ENCODE measurements at regions not wholly inside any gene's neighbourhood (a gene's known extent, or its start where the extent isn't known, plus 50 kb on each side); places are given as distances from the start of the nearest gene placed in this dataset.
"Not testable (repeated sequence)": the region's sequence is repeated elsewhere in the genome, so short reads cannot be mapped to it uniquely, and the experiment has no call there.

- Histone ChIP-seq H3K27me3 (replicated peaks) (no peaks in the 10 kb centered on the region), H3K36me3 (no peaks in the 10 kb centered on the region), H3K9me3 (replicated peaks) (no peaks in the 10 kb centered on the region), H3K4me3 (no peak overlapping the region), H3K27ac (no peak overlapping the region), H3K4me1 (replicated peaks) (peaks cover 62% of the 10 kb centered on the region)
- DNase-seq (ENCODE audit: low read depth in 1 of 2, low spot score in 2 of 2): no peak
Measured at GRCh38 chr7:17038160-17038782, 156.5 kb upstream of the AGR3 start.

DNA sequence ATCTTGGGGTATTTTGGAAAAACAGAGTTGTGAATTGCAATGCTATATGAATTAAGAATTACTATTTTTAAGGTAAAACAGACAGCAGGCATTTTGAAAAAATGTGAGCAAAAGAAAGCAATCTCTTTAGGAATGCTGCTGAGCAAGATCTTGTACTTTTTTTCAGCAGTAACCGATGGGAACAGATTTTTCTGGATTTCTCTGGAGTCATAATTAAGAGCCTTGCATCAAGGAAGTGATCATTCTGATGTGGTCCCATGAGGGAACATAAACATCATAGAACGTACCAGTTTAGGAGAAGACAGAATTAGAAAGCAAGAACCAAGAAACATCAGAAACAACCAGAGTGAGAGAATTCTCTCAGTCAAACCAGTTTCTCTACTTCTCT is 157.0 kb upstream of the AGR3 start:
- peaks cover 67% of the 10 kb centered on the region for H3K4me1 ChIP-seq (replicated peaks)
- H3K9me3 ChIP-seq (replicated peaks): no peaks in the 10 kb centered on the region
- H3K27ac ChIP-seq: peak overlapping the region; percentile 88
- no peak for DNase-seq (ENCODE audit: low read depth in 1 of 2, low spot score in 2 of 2)
- H3K4me3 ChIP-seq: no peak overlapping the region
- no peaks in the 10 kb centered on the region for H3K36me3 ChIP-seq
- no peaks in the 10 kb centered on the region for H3K27me3 ChIP-seq (replicated peaks)

GRCh38 chr7:17039372-17039771 is 157.6 kb upstream of the AGR3 start:
- Histone ChIP-seq H3K27ac (peak overlapping the region; percentile 88), H3K4me1 (replicated peaks) (peaks cover 69% of the 10 kb centered on the region), H3K9me3 (replicated peaks) (no peaks in the 10 kb centered on the region), H3K36me3 (no peaks in the 10 kb centered on the region), H3K4me3 (no peak overlapping the region), H3K27me3 (replicated peaks) (no peaks in the 10 kb centered on the region)
- DNase-seq (ENCODE audit: low read depth in 1 of 2, low spot score in 2 of 2): peak in 1 of 2 experiments; percentile 43

DNA sequence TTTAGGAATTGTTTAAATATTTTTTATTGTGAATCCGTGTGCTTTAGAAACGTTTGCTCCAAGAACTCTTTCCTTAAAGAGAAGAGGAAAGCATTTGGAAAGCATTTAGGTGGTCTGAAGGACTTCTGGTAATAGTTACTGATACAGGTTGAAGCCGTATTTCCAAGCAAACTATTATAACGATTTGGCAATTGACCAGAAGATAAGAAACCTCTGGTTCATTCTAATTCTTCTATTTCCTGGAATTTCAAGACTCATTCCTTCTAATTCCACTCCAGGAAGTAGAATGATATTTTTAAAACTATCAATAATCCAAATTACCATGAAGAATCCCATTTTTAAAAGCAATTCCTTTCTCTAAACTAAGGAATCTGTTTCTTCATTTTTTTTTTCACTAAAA is 158.9 kb upstream of the AGR3 start:
- no peak overlapping the region for H3K4me3 ChIP-seq
- H3K27me3 ChIP-seq (replicated peaks): no peaks in the 10 kb centered on the region
- DNase-seq (ENCODE audit: low read depth in 1 of 2, low spot score in 2 of 2): peak in 1 of 2 experiments; percentile 37
- H3K27ac ChIP-seq: peak overlapping the region; percentile 88
- H3K36me3 ChIP-seq: no peaks in the 10 kb centered on the region
- no peaks in the 10 kb centered on the region for H3K9me3 ChIP-seq (replicated peaks)
- peaks cover 59% of the 10 kb centered on the region for H3K4me1 ChIP-seq (replicated peaks)

DNA sequence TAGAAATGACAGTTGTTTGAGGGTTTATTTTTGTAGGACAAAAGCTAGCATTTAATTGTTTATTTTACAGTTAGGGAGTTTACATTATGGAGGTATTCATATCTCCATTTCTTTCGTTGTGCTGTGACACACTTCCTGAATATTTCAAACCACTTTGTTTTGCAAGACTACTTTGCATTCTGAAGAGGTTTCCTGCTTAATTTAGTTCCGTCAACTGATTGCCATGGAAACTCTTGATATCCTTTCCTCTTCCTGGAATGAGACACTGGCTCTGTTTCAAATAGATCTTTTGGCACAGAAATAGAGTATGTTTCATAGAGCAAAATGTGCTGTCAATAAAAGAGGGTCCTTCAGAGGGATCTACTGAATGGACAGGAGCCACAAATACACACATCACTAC is 159.5 kb upstream of the AGR3 start:
- H3K4me3 ChIP-seq: no peak overlapping the region
- no peaks in the 10 kb centered on the region for H3K36me3 ChIP-seq
- peaks cover 59% of the 10 kb centered on the region for H3K4me1 ChIP-seq (replicated peaks)
- peak; percentile 38 to 83 for DNase-seq (ENCODE audit: low read depth in 1 of 2, low spot score in 2 of 2)
- no peaks in the 10 kb centered on the region for H3K9me3 ChIP-seq (replicated peaks)
- no peaks in the 10 kb centered on the region for H3K27me3 ChIP-seq (replicated peaks)
- peak overlapping the region; percentile 88 for H3K27ac ChIP-seq

- Histone ChIP-seq H3K4me3 (no peak overlapping the region), H3K36me3 (no peaks in the 10 kb centered on the region), H3K27ac (peak overlapping the region; percentile 88), H3K4me1 (replicated peaks) (peaks cover 59% of the 10 kb centered on the region), H3K9me3 (replicated peaks) (no peaks in the 10 kb centered on the region), H3K27me3 (replicated peaks) (no peaks in the 10 kb centered on the region)
- peak in 1 of 2 experiments; percentile 31 for DNase-seq (ENCODE audit: low read depth in 1 of 2, low spot score in 2 of 2)
Measured at GRCh38 chr7:17042211-17042610, 160.4 kb upstream of the AGR3 start.

DNA sequence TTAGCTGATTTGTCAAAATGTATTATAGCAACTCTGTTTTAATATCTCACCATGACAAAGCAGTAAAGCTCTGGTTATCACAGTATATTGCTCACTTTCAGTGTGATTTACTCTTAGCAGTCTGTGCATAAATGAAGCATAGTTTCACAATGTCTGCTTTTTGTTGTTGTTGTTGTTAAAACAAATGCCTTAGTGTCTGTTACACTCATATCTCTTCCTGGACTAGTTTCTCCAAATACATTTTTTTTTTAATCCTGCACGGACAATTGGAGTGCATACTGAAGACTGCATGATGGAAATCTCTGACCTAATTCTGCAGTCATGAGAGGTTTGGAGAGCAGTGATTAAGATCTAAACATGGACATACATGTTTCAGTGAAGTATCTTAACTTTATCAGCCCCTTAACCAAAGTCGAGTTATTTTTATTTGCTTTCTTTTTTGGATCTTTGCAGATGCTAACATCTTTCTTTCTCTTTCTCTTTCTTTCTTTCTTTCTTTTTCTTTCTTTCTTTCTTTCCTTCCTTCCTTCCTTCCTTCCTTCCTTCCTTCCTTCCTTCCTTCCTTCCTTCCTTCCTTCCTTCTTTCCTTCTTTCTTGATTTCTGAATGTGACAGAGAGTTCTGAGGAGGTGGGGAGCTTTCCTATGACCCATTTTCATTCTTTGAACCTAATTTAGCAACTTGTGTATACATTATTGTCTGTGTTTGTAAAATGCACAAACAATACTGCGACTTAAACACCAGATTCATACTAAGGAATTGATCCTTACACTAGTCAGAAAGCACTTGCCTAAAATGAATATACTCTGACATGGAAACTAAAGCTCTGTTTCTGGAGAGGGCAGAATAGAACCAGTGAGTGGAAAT is 161.5 kb upstream of the AGR3 start:
- peak in 1 of 2 experiments; percentile 37 for DNase-seq (ENCODE audit: low read depth in 1 of 2, low spot score in 2 of 2)
- Histone ChIP-seq H3K9me3 (replicated peaks) (no peaks in the 10 kb centered on the region), H3K27me3 (replicated peaks) (no peaks in the 10 kb centered on the region), H3K27ac (peak overlapping the region; percentile 88), H3K4me1 (replicated peaks) (peaks cover 55% of the 10 kb centered on the region), H3K4me3 (no peak overlapping the region), H3K36me3 (no peaks in the 10 kb centered on the region)

- peaks cover 44% of the 10 kb centered on the region for H3K4me1 ChIP-seq (replicated peaks)
- no peaks in the 10 kb centered on the region for H3K36me3 ChIP-seq
- H3K27me3 ChIP-seq (replicated peaks): no peaks in the 10 kb centered on the region
- no peak for DNase-seq (ENCODE audit: low read depth in 1 of 2, low spot score in 2 of 2)
- H3K9me3 ChIP-seq (replicated peaks): no peaks in the 10 kb centered on the region
- no peak overlapping the region for H3K27ac ChIP-seq
- no peak overlapping the region for H3K4me3 ChIP-seq
Measured at GRCh38 chr7:17044396-17044795, 162.6 kb upstream of the AGR3 start.

DNA sequence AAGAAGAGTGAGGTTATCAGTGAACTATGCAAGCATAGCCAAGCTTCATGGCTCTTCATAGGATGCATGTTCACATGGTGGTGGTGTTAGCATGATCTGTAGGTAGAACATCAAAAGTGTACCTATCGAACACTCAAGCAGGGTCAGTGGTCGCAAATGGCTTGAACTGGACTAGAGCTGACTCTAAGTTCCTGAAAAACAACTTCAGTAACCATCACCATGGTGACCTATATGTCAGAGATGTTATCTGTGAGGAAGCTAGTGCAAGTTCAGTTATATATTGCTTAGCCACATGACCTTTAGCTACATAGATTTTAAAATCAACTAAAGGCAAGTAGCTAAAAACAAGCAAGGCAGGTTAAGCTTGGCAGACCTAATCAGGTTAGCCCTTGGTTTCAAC is 163.1 kb upstream of the AGR3 start:
- no peak for DNase-seq (ENCODE audit: low read depth in 1 of 2, low spot score in 2 of 2)
- peaks cover 39% of the 10 kb centered on the region for H3K4me1 ChIP-seq (replicated peaks)
- no peak overlapping the region for H3K27ac ChIP-seq
- H3K9me3 ChIP-seq (replicated peaks): no peaks in the 10 kb centered on the region
- H3K27me3 ChIP-seq (replicated peaks): no peaks in the 10 kb centered on the region
- H3K4me3 ChIP-seq: no peak overlapping the region
- no peaks in the 10 kb centered on the region for H3K36me3 ChIP-seq

- DNase-seq (ENCODE audit: low read depth in 1 of 2, low spot score in 2 of 2): no peak
- H3K27ac ChIP-seq: no peak overlapping the region
- peaks cover 27% of the 10 kb centered on the region for H3K4me1 ChIP-seq (replicated peaks)
- no peaks in the 10 kb centered on the region for H3K9me3 ChIP-seq (replicated peaks)
- H3K36me3 ChIP-seq: no peaks in the 10 kb centered on the region
- no peaks in the 10 kb centered on the region for H3K27me3 ChIP-seq (replicated peaks)
- no peak overlapping the region for H3K4me3 ChIP-seq
Measured at GRCh38 chr7:17046259-17046658, 164.5 kb upstream of the AGR3 start.

DNA sequence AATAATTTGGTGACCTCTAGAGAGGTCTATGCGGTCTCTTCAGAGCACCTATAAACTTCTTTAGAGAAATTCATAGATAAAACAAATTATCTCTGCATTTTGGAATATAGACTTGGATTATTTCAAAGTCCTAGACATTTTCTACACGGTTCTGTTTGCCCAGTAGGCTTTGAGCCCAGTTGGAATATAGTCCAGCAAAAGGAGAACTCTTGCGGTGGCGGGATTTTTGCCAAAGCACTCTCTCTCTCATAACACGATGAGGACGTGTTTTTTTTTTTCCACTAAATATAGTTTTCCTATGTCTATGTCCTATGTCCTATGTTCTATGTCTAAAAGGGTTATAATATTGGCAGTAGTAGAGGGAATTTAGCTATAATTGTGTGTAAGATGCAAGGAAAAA is 164.9 kb upstream of the AGR3 start:
- Histone ChIP-seq H3K27me3 (replicated peaks) (no peaks in the 10 kb centered on the region), H3K4me3 (no peak overlapping the region), H3K9me3 (replicated peaks) (no peaks in the 10 kb centered on the region), H3K36me3 (no peaks in the 10 kb centered on the region), H3K4me1 (replicated peaks) (peaks cover 23% of the 10 kb centered on the region), H3K27ac (no peak overlapping the region)
- no peak for DNase-seq (ENCODE audit: low read depth in 1 of 2, low spot score in 2 of 2)

DNA sequence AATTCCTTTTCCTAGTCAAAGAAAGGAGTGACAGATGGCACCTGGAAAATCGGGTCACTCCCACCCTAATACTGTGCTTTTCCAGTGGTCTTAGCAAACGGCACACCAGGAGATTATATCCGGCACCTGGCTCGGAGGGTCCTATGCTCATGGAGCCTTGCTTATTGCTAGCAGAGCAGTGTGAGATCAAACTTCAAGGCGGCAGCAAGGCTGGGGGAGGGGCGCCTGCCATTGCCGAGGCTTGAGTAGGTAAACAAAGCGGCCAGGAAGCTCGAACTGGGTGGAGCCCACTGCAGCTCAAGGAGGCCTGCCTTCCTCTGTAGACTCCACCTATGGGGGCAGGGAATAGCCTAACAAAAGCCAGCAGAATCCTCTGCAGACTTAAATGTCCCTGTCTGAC is 171.4 kb upstream of the AGR3 start:
- not testable (repeated sequence) for H3K4me3 ChIP-seq; H3K36me3 ChIP-seq; H3K9me3 ChIP-seq (replicated peaks); DNase-seq (ENCODE audit: low read depth in 1 of 2, low spot score in 2 of 2); H3K27ac ChIP-seq; H3K27me3 ChIP-seq (replicated peaks)
- peaks cover 19% of the 10 kb centered on the region for H3K4me1 ChIP-seq (replicated peaks)

GRCh38 chr7:17054206-17054605 is 172.4 kb upstream of the AGR3 start:
- H3K9me3 ChIP-seq (replicated peaks): peaks cover 3% of the 10 kb centered on the region; the same call in 1 of the 2 replicates
- DNase-seq (ENCODE audit: low read depth in 1 of 2, low spot score in 2 of 2): no peak
- no peaks in the 10 kb centered on the region for H3K27me3 ChIP-seq (replicated peaks)
- H3K27ac ChIP-seq: no peak overlapping the region
- H3K36me3 ChIP-seq: no peaks in the 10 kb centered on the region
- H3K4me3 ChIP-seq: no peak overlapping the region
- H3K4me1 ChIP-seq (replicated peaks): peaks cover 29% of the 10 kb centered on the region

- no peak overlapping the region for H3K4me3 ChIP-seq
- no peak overlapping the region for H3K27ac ChIP-seq
- H3K4me1 ChIP-seq (replicated peaks): peaks cover 29% of the 10 kb centered on the region
- H3K9me3 ChIP-seq (replicated peaks): peaks cover 3% of the 10 kb centered on the region; the same call in 1 of the 2 replicates
- no peaks in the 10 kb centered on the region for H3K27me3 ChIP-seq (replicated peaks)
- H3K36me3 ChIP-seq: no peaks in the 10 kb centered on the region
- DNase-seq (ENCODE audit: low read depth in 1 of 2, low spot score in 2 of 2): no peak
Measured at GRCh38 chr7:17054836-17055235, 173.1 kb upstream of the AGR3 start.
